CD14-positive monocyte (primary cell): ENCODE measurements at regions not wholly inside any gene's neighbourhood (a gene's known extent, or its start where the extent isn't known, plus 50 kb on each side); places are given as distances from the start of the nearest gene placed in this dataset.
"Not testable (repeated sequence)": the region's sequence is repeated elsewhere in the genome, so short reads cannot be mapped to it uniquely, and the experiment has no call there.

Experiments
- DNase-seq, 3 donors: peaks; one replicate each; pipeline ENCODE4 v3.0.0-alpha.2; 2011 to 2022
- H2AFZ ChIP-seq: 2 replicates; pipeline ENCODE4 v1.6.0; 2012; ENCODE audit warnings: mild to moderate bottlenecking, low read depth, low read length, inconsistent platforms; ENCODE audit not compliant: insufficient read depth, poor library complexity, severe bottlenecking
- H3K27ac ChIP-seq, 2 donors: 1 replicate in 1 of 2; 2 replicates in 1 of 2; pipeline ENCODE4 v1.5.1; 2012 to 2013; ENCODE audit warnings: low read length in 2 of 2, control low read depth in 1 of 2, inconsistent platforms in 1 of 2, low read depth in 1 of 2, mild to moderate bottlenecking in 1 of 2
- H3K27me3 ChIP-seq, 2 donors: one replicate each; pipeline versions ENCODE4 v1.6.0 to v1.6.1; 2011 to 2013; ENCODE audit warnings: low read length in 2 of 2; ENCODE audit not compliant: control insufficient read depth in 2 of 2, insufficient read depth in 2 of 2
- H3K36me3 ChIP-seq, 2 donors: replicated peaks in 1 of 2; 1 replicate in 1 of 2; 2 replicates in 1 of 2; pipeline versions ENCODE4 v1.5.1 to v1.6.1; 2012 to 2013; ENCODE audit warnings: low read length in 2 of 2, control low read depth in 1 of 2, inconsistent platforms in 1 of 2, mild to moderate bottlenecking in 1 of 2; ENCODE audit not compliant: insufficient read depth in 2 of 2, control insufficient read depth in 1 of 2
- H3K4me1 ChIP-seq, 2 donors: 1 replicate in 1 of 2; 2 replicates in 1 of 2; pipeline versions ENCODE4 v1.5.1 to v1.6.1; 2012 to 2013; ENCODE audit warnings: low read length in 2 of 2, control low read depth in 1 of 2, inconsistent platforms in 1 of 2, mild to moderate bottlenecking in 1 of 2, moderate library complexity in 1 of 2; ENCODE audit not compliant: insufficient read depth in 2 of 2, control insufficient read depth in 1 of 2
- H3K4me2 ChIP-seq: replicated peaks from 2 replicates; pipeline ENCODE3; 2012; ENCODE audit warnings: low read length, moderate library complexity, mild to moderate bottlenecking; ENCODE audit not compliant: poor library complexity, severe bottlenecking; ENCODE audit errors: extremely low read depth
- H3K4me3 ChIP-seq, 3 experiments: fragments of 200-600 bp in 1 of 3; sonication (generic) in 1 of 3; replicated peaks in 1 of 3; 1 replicate in 2 of 3; 2 replicates in 1 of 3; pipeline ENCODE4 v1.5.1; 2011 to 2013; ENCODE audit warnings: low read length in 3 of 3, mild to moderate bottlenecking in 3 of 3, control low read depth in 2 of 3, low read depth in 2 of 3, inconsistent platforms in 1 of 3, moderate library complexity in 1 of 3
- H3K79me2 ChIP-seq: 2 replicates; pipeline ENCODE4 v1.6.0; 2012; ENCODE audit warnings: mild to moderate bottlenecking, control low read depth, inconsistent platforms, low read length, moderate library complexity; ENCODE audit not compliant: insufficient read depth
- H3K9ac ChIP-seq: 2 replicates; pipeline ENCODE4 v1.6.0; 2017; ENCODE audit warnings: low read length, mild to moderate bottlenecking; ENCODE audit not compliant: insufficient read depth, poor library complexity, severe bottlenecking
- H3K9me3 ChIP-seq, 2 donors: replicated peaks in 1 of 2; 1 replicate in 1 of 2; 2 replicates in 1 of 2; pipeline versions ENCODE4 v1.5.1 to v1.6.1; 2012 to 2013; ENCODE audit warnings: low read length in 2 of 2, control low read depth in 1 of 2; ENCODE audit not compliant: control insufficient read depth in 1 of 2, insufficient read depth in 1 of 2
- H4K20me1 ChIP-seq: 2 replicates; pipeline ENCODE4 v1.6.0; 2012; ENCODE audit warnings: mild to moderate bottlenecking, low read length, control low read depth, moderate library complexity; ENCODE audit not compliant: insufficient read depth
- H3K27ac Mint-ChIP-seq, 7 donors: one replicate each; pipeline ENCODE4 v1.8.0; 2020; ENCODE audit warnings: mild to moderate bottlenecking in 7 of 7, mixed read lengths in 7 of 7, moderate library complexity in 6 of 7, inconsistent platforms in 2 of 7
- H3K27me3 Mint-ChIP-seq, 3 donors: one replicate each; pipeline ENCODE4 v1.8.0; 2021 to 2022; ENCODE audit warnings: low read depth in 3 of 3, mild to moderate bottlenecking in 3 of 3, mixed read lengths in 3 of 3, moderate library complexity in 3 of 3, inconsistent platforms in 1 of 3
- H3K36me3 Mint-ChIP-seq, 2 donors: one replicate each; pipeline ENCODE4 v1.8.0; 2020; ENCODE audit warnings: mixed read lengths in 2 of 2, inconsistent platforms in 1 of 2, mild to moderate bottlenecking in 1 of 2
- H3K4me1 Mint-ChIP-seq: one replicate; pipeline ENCODE4 v1.8.0; 2020; ENCODE audit warnings: mild to moderate bottlenecking, mixed read lengths
- H3K4me3 Mint-ChIP-seq, 2 donors: one replicate each; pipeline ENCODE4 v1.8.0; 2020; ENCODE audit warnings: mild to moderate bottlenecking in 2 of 2, mixed read lengths in 2 of 2, moderate library complexity in 1 of 2
- H3K9me3 Mint-ChIP-seq, 7 donors: one replicate each; pipeline ENCODE4 v1.8.0; 2020 to 2022; ENCODE audit warnings: mixed read lengths in 7 of 7, mild to moderate bottlenecking in 6 of 7, moderate library complexity in 6 of 7, inconsistent platforms in 2 of 7
- CTCF ChIP-seq: fragments of 200-600 bp; IDR thresholded peaks from one replicate; pipeline ENCODE4 v1.8.0; 2022; ENCODE audit warnings: antibody characterized with exemption, mild to moderate bottlenecking
- WGBS: methylation state at CpG from one replicate; pipeline ENCODE4 v1.1.5; 2013; ENCODE audit warnings: missing lambda C conversion rate; ENCODE audit not compliant: insufficient coverage; 5-methylcytosine and 5-hydroxymethylcytosine counted together
- intact Hi-C, 2 donors: fragments of 100-400 bp; cut with micrococcal nuclease; formaldehyde crosslinking; loops; one replicate each; pipeline versions ENCODE4 v1.15.0 to v1.15.1; 2023

- no peak overlapping the region for H3K27ac Mint-ChIP-seq
These were observed 292.7 kb upstream of the ADARB2 start for GRCh38 chr10:2030046-2030445.

GRCh38 chr10:2026936-2027335 is 289.6 kb upstream of the ADARB2 start:
- 90% methylated on average over 3 of the region's 3 CpGs for WGBS
- DNase-seq, result no peak
- no peaks in the 10 kb centered on the region for H3K79me2 ChIP-seq
- peaks cover 2% of the 10 kb centered on the region for H3K4me1 Mint-ChIP-seq
- peaks cover 0 to 4% of the 10 kb centered on the region in 2 donors for H3K9me3 ChIP-seq
- H4K20me1 ChIP-seq, result no peaks in the 10 kb centered on the region
- no peak overlapping the region for H2AFZ ChIP-seq
- H3K4me1 ChIP-seq, result no peaks in the 10 kb centered on the region
- peaks cover 0 to 2% (median 0%) of the 10 kb centered on the region in 3 donors for H3K27me3 Mint-ChIP-seq
- TF ChIP-seq CTCF, result no peak
- H3K9ac ChIP-seq, result no peak overlapping the region
- H3K4me3 ChIP-seq, result no peak overlapping the region
- no peak overlapping the region for H3K27ac Mint-ChIP-seq
- intact Hi-C loops, result no loop called here
- H3K36me3 Mint-ChIP-seq, result no peaks in the 10 kb centered on the region
- no peak overlapping the region for H3K27ac ChIP-seq
- H3K4me2 ChIP-seq, result no peak overlapping the region
- H3K9me3 Mint-ChIP-seq, result peaks cover 0 to 5% (median 2%) of the 10 kb centered on the region in 7 donors
- H3K4me3 Mint-ChIP-seq, result no peak overlapping the region
- no peaks in the 10 kb centered on the region for H3K27me3 ChIP-seq
- H3K36me3 ChIP-seq, result no peaks in the 10 kb centered on the region

More at GRCh38 chr10:2030046-2030445, 292.7 kb upstream of the ADARB2 start:
- H4K20me1 ChIP-seq, result no peaks in the 10 kb centered on the region
- no peak for DNase-seq
- H3K36me3 ChIP-seq, result no peaks in the 10 kb centered on the region
- H3K27ac ChIP-seq, result no peak overlapping the region
- no peaks in the 10 kb centered on the region for H3K4me1 Mint-ChIP-seq
- TF ChIP-seq CTCF, result no peak
- H3K4me1 ChIP-seq, result no peaks in the 10 kb centered on the region
- no CpG with 5 or more reads among the region's 1 CpG for WGBS
- H3K36me3 Mint-ChIP-seq, result no peaks in the 10 kb centered on the region
- no peak overlapping the region for H3K4me3 Mint-ChIP-seq
- peaks cover 0 to 9% (median 2%) of the 10 kb centered on the region in 7 donors for H3K9me3 Mint-ChIP-seq
- no peaks in the 10 kb centered on the region for H3K79me2 ChIP-seq
- no peak overlapping the region for H3K9ac ChIP-seq
- peaks cover 0 to 4% of the 10 kb centered on the region in 2 donors for H3K9me3 ChIP-seq
- H3K27me3 ChIP-seq, result no peaks in the 10 kb centered on the region
- peaks cover 0 to 2% (median 0%) of the 10 kb centered on the region in 3 donors for H3K27me3 Mint-ChIP-seq
- H3K4me3 ChIP-seq, result no peak overlapping the region
- no peak overlapping the region for H2AFZ ChIP-seq
- H3K4me2 ChIP-seq, result no peak overlapping the region
- intact Hi-C loops, result no loop called here

- H2AFZ ChIP-seq, H3K36me3 Mint-ChIP-seq, H3K79me2 ChIP-seq, H3K27ac ChIP-seq, DNase-seq, H3K27me3 ChIP-seq, H3K4me3 ChIP-seq, intact Hi-C loops, H3K36me3 ChIP-seq, H4K20me1 ChIP-seq, H3K27me3 Mint-ChIP-seq, H3K9ac ChIP-seq, H3K4me2 ChIP-seq, H3K9me3 Mint-ChIP-seq, H3K4me3 Mint-ChIP-seq, H3K9me3 ChIP-seq: not testable (repeated sequence)
- 100% methylated on average over 1 of the region's 2 CpGs for WGBS
- H3K27ac Mint-ChIP-seq, result peak overlapping the region in 1 of 7 donors; percentile 18
- H3K4me1 Mint-ChIP-seq, result peaks cover 12% of the 10 kb centered on the region
- H3K4me1 ChIP-seq, result peaks cover 9 to 14% of the 10 kb centered on the region in 2 donors
These were observed 287.4 kb upstream of the ADARB2 start for GRCh38 chr10:2024750-2025149.
